ENCODE measurements at regions not wholly inside any gene's neighbourhood (a gene's known extent, or its start where the extent isn't known, plus 50 kb on each side); places are given as distances from the start of the nearest gene placed in this dataset.

GRCh38 chr6:47149066-47149465, 106.9 kb upstream of the ADGRF1 start:
- no peak for TF ChIP-seq CTCF (IDR thresholded peaks at IDR 0.05)
- ATAC-seq (no peak), DNase-seq (no peak)
- 92 to 94% (median 93%) methylated on average over 2 of the region's 2 CpGs for WGBS, 3 donors
- Histone ChIP-seq H3K27me3 (ENCODE audit: insufficient read depth in 3 of 3, low read length in 2 of 3) (no peaks in the 10 kb centered on the region), H3K4me3 (no peak overlapping the region), H3K27ac (no peak overlapping the region), H3K4me1 (no peaks in the 10 kb centered on the region), H3K36me3 (ENCODE audit: insufficient read depth in 1 of 2, low read depth in 1 of 2) (no peaks in the 10 kb centered on the region), H3K9me3 (no peaks in the 10 kb centered on the region)
- intact Hi-C loops (cut with DNase I) = no loop called here

GRCh38 chr6:47147836-47148344, 105.8 kb upstream of the ADGRF1 start:
- Histone ChIP-seq H3K4me3 (no peak overlapping the region), H3K27ac (no peak overlapping the region), H3K9me3 (no peaks in the 10 kb centered on the region), H3K36me3 (ENCODE audit: insufficient read depth in 1 of 2, low read depth in 1 of 2) (no peaks in the 10 kb centered on the region), H3K27me3 (ENCODE audit: insufficient read depth in 3 of 3, low read length in 2 of 3) (no peaks in the 10 kb centered on the region), H3K4me1 (no peaks in the 10 kb centered on the region)
- DNase-seq (no peak), ATAC-seq (no peak)
- intact Hi-C loops (cut with DNase I) = no loop called here
- WGBS, 3 donors = 65 to 80% (median 69%) methylated on average over 6 of the region's 6 CpGs
- TF ChIP-seq CTCF (IDR thresholded peaks at IDR 0.05) = no peak

GRCh38 chr6:47147175-47147727, 105.1 kb upstream of the ADGRF1 start:
- H3K27ac ChIP-seq = no peak overlapping the region
- ATAC-seq = peak in 1 of 4 donors; percentile 54
- whole genome bisulfite sequencing, 3 donors = 22 to 35% (median 23%) methylated on average over 5 of the region's 5 CpGs

GRCh38 chr6:47146431-47147174, 104.5 kb upstream of the ADGRF1 start:
- H3K36me3 ChIP-seq (ENCODE audit: insufficient read depth in 1 of 2, low read depth in 1 of 2) = no peaks in the 10 kb centered on the region
- 67 to 76% (median 74%) methylated on average over 2 of the region's 2 CpGs for whole genome bisulfite sequencing, 3 donors
- H3K4me1 ChIP-seq = no peaks in the 10 kb centered on the region
- DNase-seq (no peak), ATAC-seq (peak in 2 of 4 donors; percentile 22 to 52)
- H3K9me3 ChIP-seq = no peaks in the 10 kb centered on the region
- no peaks in the 10 kb centered on the region for H3K27me3 ChIP-seq (ENCODE audit: insufficient read depth in 3 of 3, low read length in 2 of 3)
- no peak overlapping the region for H3K27ac ChIP-seq
- intact Hi-C loops (cut with DNase I) = no loop called here
- TF ChIP-seq CTCF (IDR thresholded peaks at IDR 0.05) = no peak
- no peak overlapping the region for H3K4me3 ChIP-seq

More at GRCh38 chr6:47147175-47147727, 105.1 kb upstream of the ADGRF1 start:
- intact Hi-C loops (cut with DNase I) = no loop called here
- TF ChIP-seq CTCF (IDR thresholded peaks at IDR 0.05) = no peak
- no peaks in the 10 kb centered on the region for H3K4me1 ChIP-seq
- no peak for DNase-seq
- H3K36me3 ChIP-seq (ENCODE audit: insufficient read depth in 1 of 2, low read depth in 1 of 2) = no peaks in the 10 kb centered on the region
- no peak overlapping the region for H3K4me3 ChIP-seq
- no peaks in the 10 kb centered on the region for H3K27me3 ChIP-seq (ENCODE audit: insufficient read depth in 3 of 3, low read length in 2 of 3)
- H3K9me3 ChIP-seq = no peaks in the 10 kb centered on the region
